ENCODE measurements at regions not wholly inside any gene's neighbourhood (a gene's known extent, or its start where the extent isn't known, plus 50 kb on each side); places are given as distances from the start of the nearest gene placed in this dataset.

GRCh38 chr3:103306104-103306503, 871.3 kb downstream of the ZPLD1 start:
- CTCF ChIA-PET = no interaction called here
- no peak for DNase-seq
- POLR2A ChIA-PET = no interaction called here
- Mint-ChIP-seq H3K9me3 (peaks cover 2% of the 10 kb centered on the region), H3K4me1 (ENCODE audit: low read depth) (no peaks in the 10 kb centered on the region), H3K27ac (no peak overlapping the region), H3K27me3 (no peaks in the 10 kb centered on the region), H3K36me3 (ENCODE audit: low read depth) (no peaks in the 10 kb centered on the region), H3K4me3 (no peak overlapping the region)
- no peaks in the 10 kb centered on the region for H3K27me3 ChIP-seq (ENCODE audit: control insufficient read depth in 1 of 2, insufficient read depth in 2 of 2, low read length in 2 of 2)
- intact Hi-C loops (cut with DNase I, micrococcal nuclease) = no loop called here
- H3K4me3 ChIP-seq (ENCODE audit: low read length) = no peak overlapping the region
- TF ChIP-seq CTCF (IDR thresholded peaks at IDR 0.05) = no peak
- H3K27ac ChIP-seq (ENCODE audit: low read depth in 1 of 2, low read length in 2 of 2) = no peak overlapping the region
- H3K9me3 ChIP-seq (ENCODE audit: control insufficient read depth in 1 of 2, insufficient read depth in 1 of 2, low read length in 2 of 2) = no peaks in the 10 kb centered on the region
- no peaks in the 10 kb centered on the region for H3K4me1 ChIP-seq (ENCODE audit: insufficient read depth, low read length)
- no peaks in the 10 kb centered on the region for H3K36me3 ChIP-seq (ENCODE audit: insufficient read depth, low read length)
- ATAC-seq (ENCODE audit: poor library complexity) = no peak

GRCh38 chr3:103308921-103309320, 874.1 kb downstream of the ZPLD1 start:
- Histone ChIP-seq H3K4me1 (ENCODE audit: insufficient read depth, low read length) (no peaks in the 10 kb centered on the region), H3K36me3 (ENCODE audit: insufficient read depth, low read length) (no peaks in the 10 kb centered on the region), H3K27ac (ENCODE audit: low read depth in 1 of 2, low read length in 2 of 2) (no peak overlapping the region), H3K4me3 (ENCODE audit: low read length) (no peak overlapping the region), H3K9me3 (ENCODE audit: control insufficient read depth in 1 of 2, insufficient read depth in 1 of 2, low read length in 2 of 2) (no peaks in the 10 kb centered on the region), H3K27me3 (ENCODE audit: control insufficient read depth in 1 of 2, insufficient read depth in 2 of 2, low read length in 2 of 2) (no peaks in the 10 kb centered on the region)
- Mint-ChIP-seq H3K9me3 (no peaks in the 10 kb centered on the region), H3K4me1 (ENCODE audit: low read depth) (no peaks in the 10 kb centered on the region), H3K27ac (no peak overlapping the region), H3K27me3 (no peaks in the 10 kb centered on the region), H3K4me3 (no peak overlapping the region), H3K36me3 (ENCODE audit: low read depth) (no peaks in the 10 kb centered on the region)
- ATAC-seq (ENCODE audit: poor library complexity) (no peak), DNase-seq (no peak)
- intact Hi-C loops (cut with DNase I, micrococcal nuclease) = no loop called here
- TF ChIP-seq CTCF (IDR thresholded peaks at IDR 0.05) = no peak
- CTCF ChIA-PET = no interaction called here
- POLR2A ChIA-PET = no interaction called here

GRCh38 chr3:103319912-103320311, 885.1 kb downstream of the ZPLD1 start:
- peaks cover 2% of the 10 kb centered on the region for H3K9me3 Mint-ChIP-seq
- H3K4me1 Mint-ChIP-seq (ENCODE audit: low read depth) = no peaks in the 10 kb centered on the region
- CTCF ChIA-PET = no interaction called here
- POLR2A ChIA-PET = interaction anchor here (0.7 kb wide), 1 partner anchor 138 kb away, joined by 3 read pairs; no protein-coding TSS in a partner anchor
- H3K36me3 Mint-ChIP-seq (ENCODE audit: low read depth) = no peaks in the 10 kb centered on the region
- DNase-seq = no peak
- no peak for TF ChIP-seq CTCF (IDR thresholded peaks at IDR 0.05)
- no peaks in the 10 kb centered on the region for H3K27me3 Mint-ChIP-seq
- ATAC-seq (ENCODE audit: poor library complexity) = no peak
- H3K4me3 Mint-ChIP-seq = no peak overlapping the region
- H3K36me3 ChIP-seq (ENCODE audit: insufficient read depth, low read length) = no peaks in the 10 kb centered on the region
- H3K4me3 ChIP-seq (ENCODE audit: low read length) = no peak overlapping the region
- intact Hi-C loops (cut with DNase I, micrococcal nuclease) = no loop called here
- H3K27ac Mint-ChIP-seq = no peak overlapping the region
- no peak overlapping the region for H3K27ac ChIP-seq (ENCODE audit: low read depth in 1 of 2, low read length in 2 of 2)
- no peaks in the 10 kb centered on the region for H3K27me3 ChIP-seq (ENCODE audit: control insufficient read depth in 1 of 2, insufficient read depth in 2 of 2, low read length in 2 of 2)
- no peaks in the 10 kb centered on the region for H3K4me1 ChIP-seq (ENCODE audit: insufficient read depth, low read length)
- H3K9me3 ChIP-seq (ENCODE audit: control insufficient read depth in 1 of 2, insufficient read depth in 1 of 2, low read length in 2 of 2) = no peaks in the 10 kb centered on the region
